A673 (cell line): ENCODE measurements at regions not wholly inside any gene's neighbourhood (a gene's known extent, or its start where the extent isn't known, plus 50 kb on each side); places are given as distances from the start of the nearest gene placed in this dataset.

Experiments used
- BruUV-seq: library from RNA; stranded (reverse); fragments of 400-500 nt; replicated peaks from 2 replicates; lab custom pipeline; 2021; lab: Mats Ljungman, UMichigan
- CTCF ChIA-PET: fragments of 300-600 bp; sonication (Branson Sonifier 250); formaldehyde crosslinking; loops from one replicate; lab custom pipeline; 2022; ENCODE audit warnings: antibody characterized with exemption; lab: Charles Lee
- POLR2A ChIA-PET: fragments of 300-600 bp; sonication (Branson Sonifier 250); formaldehyde crosslinking; loops from one replicate; lab custom pipeline; 2022; ENCODE audit warnings: antibody characterized with exemption; ENCODE audit not compliant: low non-redundant PET; lab: Charles Lee
- DNase-seq: peaks from one replicate; pipeline ENCODE4 v3.0.0-alpha.2; 2015; ENCODE audit warnings: low spot score
- H3K27ac ChIP-seq: fragments of 200-600 bp; sonication (generic); 2 replicates; pipeline ENCODE4 v1.5.1; 2016; ENCODE audit warnings: mixed run types, low read depth, mild to moderate bottlenecking, mixed read lengths, antibody characterized with exemption, low read length; ENCODE audit not compliant: poor library complexity, severe bottlenecking
- H3K27me3 ChIP-seq: fragments of 200-600 bp; sonication (generic); replicated peaks from 2 replicates; pipeline ENCODE4 v1.6.1; 2017; ENCODE audit warnings: mixed run types, low read depth, mild to moderate bottlenecking, mixed read lengths, antibody characterized with exemption, low read length; ENCODE audit not compliant: insufficient read depth, poor library complexity
- H3K36me3 ChIP-seq: fragments of 200-600 bp; sonication (generic); 2 replicates; pipeline ENCODE4 v1.6.1; 2016; ENCODE audit warnings: mixed run types, mild to moderate bottlenecking, mixed read lengths, antibody characterized with exemption, low read length; ENCODE audit not compliant: insufficient read depth, poor library complexity, severe bottlenecking
- H3K4me1 ChIP-seq: fragments of 200-600 bp; sonication (generic); 2 replicates; pipeline ENCODE4 v1.6.1; 2017; ENCODE audit warnings: mixed run types, mild to moderate bottlenecking, mixed read lengths, antibody characterized with exemption, low read length; ENCODE audit not compliant: insufficient read depth, poor library complexity, severe bottlenecking
- H3K4me3 ChIP-seq: fragments of 200-600 bp; sonication (generic); 2 replicates; pipeline ENCODE4 v1.5.1; 2016; ENCODE audit warnings: low read depth, mixed run types, mild to moderate bottlenecking, mixed read lengths, low read length; ENCODE audit not compliant: poor library complexity, severe bottlenecking
- H3K9me3 ChIP-seq: fragments of 200-600 bp; sonication (generic); 2 replicates; pipeline ENCODE4 v1.6.1; 2016; ENCODE audit warnings: mixed run types, low read depth, mild to moderate bottlenecking, mixed read lengths, antibody characterized with exemption, low read length; ENCODE audit not compliant: poor library complexity, severe bottlenecking
- EZH2 ChIP-seq: fragments of 200-600 bp; sonication (generic); IDR thresholded peaks from 2 replicates; pipeline ENCODE4 v1.6.1; 2017; ENCODE audit warnings: borderline replicate concordance, low read depth, mild to moderate bottlenecking, mixed read lengths, antibody characterized with exemption, low read length; ENCODE audit not compliant: poor library complexity, severe bottlenecking
- intact Hi-C: fragments of 100-400 bp; cut with micrococcal nuclease; formaldehyde crosslinking; loops from one replicate; pipeline ENCODE4 v1.10.0; 2022; ENCODE audit not compliant: unreplicated experiment
- TF ChIP-seq, protein P1 (sequence below): fragments of 300-800, 200-600 bp; sonication (generic); conservative IDR thresholded peaks from 2 replicates; pipeline ENCODE4 v1.5.1; 2017; ENCODE audit warnings: low read depth, mild to moderate bottlenecking, antibody characterized with exemption, low read length, moderate library complexity, mixed read lengths

DNA sequence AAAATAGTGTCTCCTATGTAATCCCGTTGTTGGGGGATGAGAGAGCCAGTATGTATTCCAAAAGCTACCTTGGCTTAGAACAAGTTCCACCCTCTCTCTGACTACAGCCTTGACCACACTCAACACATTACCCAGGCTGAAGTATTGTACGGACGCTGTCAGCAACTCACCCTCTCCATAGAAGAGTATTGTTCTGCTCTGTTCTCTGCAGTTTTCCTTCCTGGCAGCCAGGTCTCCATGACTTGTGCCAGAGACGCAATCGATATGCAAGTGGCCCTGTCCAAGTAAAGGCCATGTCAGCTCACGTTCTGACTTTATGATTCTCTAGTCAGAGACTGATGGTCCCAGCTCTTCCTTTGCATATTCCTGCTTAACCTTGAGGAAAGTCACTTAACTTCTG is 164.1 kb upstream of the SLCO3A1 start:
- intact Hi-C loops = no loop called here
- H3K4me3 ChIP-seq = no peak overlapping the region
- TF ChIP-seq EZH2 = no peak
- TF ChIP-seq, protein P1, sequence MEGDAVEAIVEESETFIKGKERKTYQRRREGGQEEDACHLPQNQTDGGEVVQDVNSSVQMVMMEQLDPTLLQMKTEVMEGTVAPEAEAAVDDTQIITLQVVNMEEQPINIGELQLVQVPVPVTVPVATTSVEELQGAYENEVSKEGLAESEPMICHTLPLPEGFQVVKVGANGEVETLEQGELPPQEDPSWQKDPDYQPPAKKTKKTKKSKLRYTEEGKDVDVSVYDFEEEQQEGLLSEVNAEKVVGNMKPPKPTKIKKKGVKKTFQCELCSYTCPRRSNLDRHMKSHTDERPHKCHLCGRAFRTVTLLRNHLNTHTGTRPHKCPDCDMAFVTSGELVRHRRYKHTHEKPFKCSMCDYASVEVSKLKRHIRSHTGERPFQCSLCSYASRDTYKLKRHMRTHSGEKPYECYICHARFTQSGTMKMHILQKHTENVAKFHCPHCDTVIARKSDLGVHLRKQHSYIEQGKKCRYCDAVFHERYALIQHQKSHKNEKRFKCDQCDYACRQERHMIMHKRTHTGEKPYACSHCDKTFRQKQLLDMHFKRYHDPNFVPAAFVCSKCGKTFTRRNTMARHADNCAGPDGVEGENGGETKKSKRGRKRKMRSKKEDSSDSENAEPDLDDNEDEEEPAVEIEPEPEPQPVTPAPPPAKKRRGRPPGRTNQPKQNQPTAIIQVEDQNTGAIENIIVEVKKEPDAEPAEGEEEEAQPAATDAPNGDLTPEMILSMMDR = no peak
- H3K4me1 ChIP-seq = no peaks in the 10 kb centered on the region
- H3K27me3 ChIP-seq = no peaks in the 10 kb centered on the region
- DNase-seq = no peak
- no peaks in the 10 kb centered on the region for H3K36me3 ChIP-seq
- no TSS peak for BruUV-seq
- CTCF ChIA-PET = no interaction called here
- H3K9me3 ChIP-seq = no peaks in the 10 kb centered on the region
- no peak overlapping the region for H3K27ac ChIP-seq
- POLR2A ChIA-PET = no interaction called here

DNA sequence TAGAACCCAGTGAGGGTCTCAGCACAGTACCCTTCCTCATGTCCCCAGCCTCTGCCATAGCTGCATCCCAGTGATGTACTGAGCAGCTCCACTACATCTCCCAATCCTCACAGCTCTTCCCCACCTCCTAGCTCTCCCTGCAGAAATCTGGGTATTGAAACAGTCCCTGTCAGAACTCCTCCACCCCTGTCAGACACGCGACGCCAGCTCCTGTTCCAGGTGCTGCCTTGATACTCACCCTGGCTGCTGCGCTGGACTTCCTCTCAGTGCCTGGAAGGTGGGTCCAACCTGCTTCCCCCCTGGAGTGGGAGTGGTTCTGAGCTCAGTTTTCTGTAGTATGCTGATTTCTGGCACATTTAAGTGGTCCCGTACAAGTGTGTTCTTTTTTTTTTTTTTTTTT is 160.9 kb upstream of the SLCO3A1 start:
- no peak for DNase-seq
- CTCF ChIA-PET = no interaction called here
- POLR2A ChIA-PET = interaction anchor here (0.6 kb wide), 1 partner anchor 116 kb away, joined by 12 read pairs; no protein-coding TSS in a partner anchor
- no peak overlapping the region for H3K4me3 ChIP-seq
- TF ChIP-seq, protein P1 = no peak
- TF ChIP-seq EZH2 = no peak
- H3K4me1 ChIP-seq = no peaks in the 10 kb centered on the region
- no TSS peak for BruUV-seq
- no peak overlapping the region for H3K27ac ChIP-seq
- H3K27me3 ChIP-seq = no peaks in the 10 kb centered on the region
- intact Hi-C loops = no loop called here
- H3K36me3 ChIP-seq = no peaks in the 10 kb centered on the region
- no peaks in the 10 kb centered on the region for H3K9me3 ChIP-seq

DNA sequence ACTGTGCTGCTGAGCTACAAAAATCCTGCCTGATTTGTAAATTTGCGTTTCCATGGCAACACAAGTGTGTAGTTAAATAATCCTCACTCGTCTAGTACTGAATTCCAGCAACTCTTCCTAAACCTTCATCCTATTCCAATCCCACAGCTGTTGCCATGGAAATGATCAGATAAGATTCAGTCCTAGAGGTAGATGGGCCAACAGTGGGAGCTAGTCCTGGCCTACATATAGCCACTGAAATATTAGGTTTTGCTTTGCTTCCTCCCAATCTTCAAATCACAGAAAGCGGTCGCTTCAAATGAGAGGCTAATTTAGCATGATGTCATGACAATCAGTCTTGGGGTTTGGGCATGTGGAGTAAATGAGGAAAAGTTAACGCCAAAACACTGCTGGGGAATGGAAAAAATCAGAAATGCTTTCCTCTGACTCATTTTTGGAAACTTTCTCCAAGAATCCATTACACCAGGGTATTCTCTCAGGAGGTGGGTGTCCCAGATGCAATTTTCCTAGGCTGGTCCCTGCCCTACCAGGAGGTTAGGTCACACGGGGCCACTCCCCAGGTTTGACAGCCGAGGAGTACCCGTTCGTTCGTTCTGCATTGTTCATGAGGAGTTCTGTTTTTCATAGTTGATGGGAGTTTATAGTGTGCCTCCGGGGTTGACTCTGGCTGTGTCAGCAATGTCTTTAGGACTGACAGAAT is 159.2 kb upstream of the SLCO3A1 start:
- Histone ChIP-seq H3K4me1 (no peaks in the 10 kb centered on the region), H3K9me3 (no peaks in the 10 kb centered on the region), H3K4me3 (no peak overlapping the region), H3K27me3 (no peaks in the 10 kb centered on the region), H3K27ac (no peak overlapping the region), H3K36me3 (no peaks in the 10 kb centered on the region)
- no peak for TF ChIP-seq EZH2
- TF ChIP-seq, protein P1 = no peak
- ChIA-PET POLR2A (no interaction called here), CTCF (no interaction called here)
- DNase-seq = peak; percentile 5
- intact Hi-C loops = no loop called here
- BruUV-seq = no TSS peak
